Neural progenitor cell (in vitro differentiated cells): ENCODE measurements at regions not wholly inside any gene's neighbourhood (a gene's known extent, or its start where the extent isn't known, plus 50 kb on each side); places are given as distances from the start of the nearest gene placed in this dataset.

ENCODE experiments used
- EZH2 ChIP-seq: fragments of 200-600 bp; sonication (generic); IDR thresholded peaks from 2 replicates; pipeline ENCODE4 v1.6.1; 2017; ENCODE audit warnings: antibody characterized with exemption, mild to moderate bottlenecking, moderate library complexity
- EZH2phosphoT487 ChIP-seq: fragments of 200-600 bp; sonication (generic); IDR thresholded peaks from 2 replicates; pipeline ENCODE4 v1.6.1; 2017; ENCODE audit warnings: antibody characterized with exemption
- TF ChIP-seq, protein P1 (sequence below): fragments of 200-600 bp; sonication (generic); IDR thresholded peaks from 2 replicates; pipeline ENCODE4 v1.5.1; 2017; ENCODE audit warnings: antibody characterized with exemption, mild to moderate bottlenecking

DNA sequence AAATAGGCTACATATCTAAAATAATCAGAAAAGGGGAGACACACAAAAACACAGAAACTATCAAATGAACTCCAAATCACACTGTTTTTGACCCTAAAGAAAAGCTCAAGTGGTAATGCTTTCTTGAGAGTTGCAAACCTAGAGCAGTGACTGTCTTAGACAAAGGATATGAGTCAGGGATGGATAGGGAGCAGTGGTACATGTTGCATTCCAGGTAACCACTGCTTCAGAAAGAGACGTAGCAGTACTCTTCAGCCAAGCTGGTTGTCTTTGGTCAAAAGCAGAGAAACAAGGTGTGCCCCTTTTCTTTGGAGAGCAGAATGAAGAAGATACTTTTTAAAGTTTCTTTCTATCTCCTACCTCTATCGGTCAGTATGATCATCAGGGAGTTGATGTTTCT lies 1003.6 kb downstream of the CDH9 start:
- TF ChIP-seq, protein P1, sequence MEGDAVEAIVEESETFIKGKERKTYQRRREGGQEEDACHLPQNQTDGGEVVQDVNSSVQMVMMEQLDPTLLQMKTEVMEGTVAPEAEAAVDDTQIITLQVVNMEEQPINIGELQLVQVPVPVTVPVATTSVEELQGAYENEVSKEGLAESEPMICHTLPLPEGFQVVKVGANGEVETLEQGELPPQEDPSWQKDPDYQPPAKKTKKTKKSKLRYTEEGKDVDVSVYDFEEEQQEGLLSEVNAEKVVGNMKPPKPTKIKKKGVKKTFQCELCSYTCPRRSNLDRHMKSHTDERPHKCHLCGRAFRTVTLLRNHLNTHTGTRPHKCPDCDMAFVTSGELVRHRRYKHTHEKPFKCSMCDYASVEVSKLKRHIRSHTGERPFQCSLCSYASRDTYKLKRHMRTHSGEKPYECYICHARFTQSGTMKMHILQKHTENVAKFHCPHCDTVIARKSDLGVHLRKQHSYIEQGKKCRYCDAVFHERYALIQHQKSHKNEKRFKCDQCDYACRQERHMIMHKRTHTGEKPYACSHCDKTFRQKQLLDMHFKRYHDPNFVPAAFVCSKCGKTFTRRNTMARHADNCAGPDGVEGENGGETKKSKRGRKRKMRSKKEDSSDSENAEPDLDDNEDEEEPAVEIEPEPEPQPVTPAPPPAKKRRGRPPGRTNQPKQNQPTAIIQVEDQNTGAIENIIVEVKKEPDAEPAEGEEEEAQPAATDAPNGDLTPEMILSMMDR: no peak
- TF ChIP-seq EZH2phosphoT487 (no peak), EZH2 (no peak)
